ENCODE measurements at regions not wholly inside any gene's neighbourhood (a gene's known extent, or its start where the extent isn't known, plus 50 kb on each side); places are given as distances from the start of the nearest gene placed in this dataset.
A peak's percentile ranks its signal among the peaks of the same experiment; 100 is the strongest.
"Not testable (repeated sequence)": the region's sequence is repeated elsewhere in the genome, so short reads cannot be mapped to it uniquely, and the experiment has no call there.

DNA sequence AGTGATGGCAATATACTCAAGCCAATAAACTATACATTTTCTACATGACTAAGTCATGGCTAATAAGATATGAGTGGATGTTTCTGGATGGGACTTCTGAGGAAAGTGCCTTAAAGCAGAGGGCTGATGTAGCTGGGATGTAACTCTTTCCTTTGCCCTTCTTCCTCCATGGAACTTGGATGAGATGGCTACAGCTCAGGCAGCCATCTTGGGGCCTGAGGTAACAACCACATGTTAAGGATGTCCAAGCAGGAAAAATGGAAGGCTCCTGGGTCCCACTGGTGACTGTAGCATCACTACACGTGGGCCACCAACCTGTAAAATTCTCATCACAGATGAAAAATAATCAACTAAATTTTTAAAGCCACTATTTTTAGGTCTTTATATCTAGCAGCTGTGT is 54.4 kb upstream of the GRIP1 start:
- no peak for DNase-seq

DNA sequence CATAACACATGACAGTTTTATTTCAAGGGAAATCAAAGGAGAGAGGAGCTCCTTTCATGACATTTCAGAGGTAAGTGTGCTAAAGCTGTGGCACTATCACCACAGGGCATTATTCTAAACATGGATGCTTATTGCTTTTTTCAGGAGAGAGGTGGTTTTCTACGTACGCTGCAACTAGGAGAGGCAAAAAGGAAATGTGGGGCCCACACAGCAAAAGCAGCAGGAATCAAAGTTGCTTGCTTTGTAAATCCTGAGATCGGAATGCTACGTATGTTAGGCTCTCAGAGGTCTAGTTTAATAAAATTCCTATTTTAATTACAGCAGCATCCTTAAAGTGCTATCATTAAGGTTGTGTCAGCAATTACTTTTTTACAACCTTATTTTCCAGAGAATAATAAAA is 55.0 kb upstream of the GRIP1 start:
- DNase-seq, result no peak

DNA sequence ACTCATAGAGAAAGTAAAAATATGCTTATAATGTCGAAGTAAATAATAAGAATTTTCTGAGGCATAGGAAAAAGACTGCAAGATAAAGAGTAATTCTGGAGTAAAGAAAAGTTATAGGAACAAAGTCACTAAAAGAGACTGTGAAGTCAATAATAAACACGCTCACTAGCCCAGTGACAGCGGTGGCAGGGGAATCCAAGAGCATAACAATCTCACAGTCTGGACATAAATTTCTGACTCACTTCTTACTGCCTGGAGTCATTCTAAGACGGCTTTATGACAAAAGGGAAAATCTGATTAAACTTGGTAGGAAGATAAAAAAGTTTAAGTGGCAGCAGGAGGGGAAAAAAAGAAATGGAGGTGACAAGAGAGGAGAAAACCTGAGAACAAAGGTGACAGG is 56.4 kb upstream of the GRIP1 start:
- DNase-seq, result no peak

DNA sequence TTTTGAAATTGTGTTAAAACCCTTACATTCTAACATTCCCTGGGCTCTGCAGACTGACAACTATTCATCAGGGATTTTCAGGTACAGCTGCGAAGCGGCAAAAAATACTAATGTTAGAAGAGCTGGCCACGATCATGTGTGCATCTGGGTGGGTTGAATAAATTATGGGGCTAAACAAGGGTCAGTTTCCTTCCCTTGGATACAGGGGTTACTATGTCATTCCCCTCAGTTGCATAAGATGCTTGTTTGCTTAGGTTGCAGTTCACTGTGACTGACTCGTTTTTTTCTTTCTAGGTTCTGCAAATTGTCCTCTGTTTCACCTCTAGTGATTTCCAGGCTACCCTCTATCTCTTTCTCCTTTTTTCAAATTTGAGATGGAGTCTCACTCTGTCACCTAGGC is 58.1 kb upstream of the GRIP1 start:
- no peak for DNase-seq

DNA sequence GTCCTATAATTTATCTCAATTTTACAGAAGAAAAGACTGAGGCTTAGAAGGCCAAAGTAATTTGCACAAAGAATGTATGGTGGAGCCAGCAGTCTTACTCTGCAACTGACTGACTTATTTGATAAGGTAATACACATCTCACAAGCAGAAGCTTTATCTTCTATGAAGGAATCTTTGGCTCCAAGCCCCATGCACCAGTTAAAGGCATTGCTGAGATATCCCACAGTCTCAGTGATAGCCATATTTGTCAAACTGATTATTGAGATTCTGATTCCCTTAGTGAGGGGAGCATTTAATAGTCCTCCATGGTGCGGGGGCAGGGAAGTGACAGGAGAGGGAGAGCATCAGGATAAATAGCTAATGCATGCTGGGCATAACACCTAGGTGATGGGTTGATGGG is 60.4 kb upstream of the GRIP1 start:
- DNase-seq, result no peak

DNA sequence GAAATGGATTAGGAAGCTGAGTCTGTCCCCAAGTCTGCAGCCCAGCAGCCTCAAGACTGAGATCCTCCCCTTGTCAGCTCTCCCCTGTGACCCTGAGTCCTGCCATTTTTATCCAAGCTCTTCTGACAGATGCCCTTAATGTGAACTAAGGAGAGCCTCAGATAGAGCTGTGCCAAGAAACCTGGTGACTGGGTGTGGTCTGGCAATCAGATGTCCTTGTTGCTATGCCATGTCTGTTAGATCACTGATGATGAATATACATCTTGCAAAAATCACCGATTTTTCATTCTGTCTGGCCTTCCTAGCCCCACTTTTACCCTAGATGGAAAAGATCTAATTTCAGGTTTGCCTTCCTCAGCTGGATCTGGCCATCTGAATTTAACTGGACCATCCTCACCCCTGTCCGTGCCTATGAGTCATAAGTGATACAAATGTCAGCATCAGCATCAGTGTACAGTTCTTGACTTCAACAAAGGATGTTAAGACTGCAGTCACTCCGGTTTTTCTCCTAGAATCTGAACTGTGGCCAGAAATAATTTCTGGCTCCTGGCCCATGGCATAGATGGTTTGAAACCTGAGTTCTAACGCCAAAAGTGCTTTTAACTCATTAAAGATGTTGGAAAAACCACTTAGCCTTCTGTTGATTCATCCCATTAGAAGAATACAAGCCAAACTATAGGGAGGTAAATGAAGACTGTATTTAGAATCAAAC is 61.2 kb upstream of the GRIP1 start:
- DNase-seq, result no peak

DNA sequence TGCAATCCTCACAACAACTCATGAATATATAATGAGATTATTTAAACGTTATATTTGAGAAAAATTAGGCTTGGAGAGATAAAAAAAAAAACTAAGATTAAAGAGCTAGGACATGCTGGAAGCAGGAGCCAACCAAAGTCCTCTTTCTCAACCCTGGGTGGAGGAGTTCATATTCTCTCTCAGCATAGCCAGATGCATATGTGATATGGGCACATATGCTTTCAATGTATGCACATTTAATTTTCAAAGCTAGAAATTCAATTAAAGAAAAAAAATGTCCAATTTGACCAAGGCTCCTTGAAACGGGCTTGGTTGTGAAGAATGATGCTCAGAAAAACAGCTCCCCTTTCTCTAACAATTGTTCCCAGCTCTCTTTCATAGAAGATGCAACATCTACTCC is 61.9 kb upstream of the GRIP1 start:
- no peak for DNase-seq

DNA sequence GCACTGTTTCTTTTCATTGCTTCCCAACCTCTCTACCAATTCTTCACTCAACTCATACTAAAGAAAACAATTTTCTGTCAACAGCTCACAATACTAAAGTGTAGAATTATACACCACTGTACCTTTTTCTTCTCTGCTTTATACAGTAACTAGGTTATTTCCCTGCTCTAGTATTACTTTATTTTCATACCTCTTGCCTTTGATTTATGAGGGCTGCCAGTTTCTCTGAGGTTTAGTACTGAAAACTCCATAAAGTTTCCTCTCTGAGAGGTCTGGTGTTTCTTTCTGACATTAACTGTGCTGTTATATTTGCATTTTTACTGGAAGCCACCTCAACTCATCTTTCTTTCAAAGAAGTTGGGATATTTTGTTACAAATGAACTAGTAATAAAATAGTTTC is 63.0 kb upstream of the GRIP1 start:
- DNase-seq, result no peak

DNA sequence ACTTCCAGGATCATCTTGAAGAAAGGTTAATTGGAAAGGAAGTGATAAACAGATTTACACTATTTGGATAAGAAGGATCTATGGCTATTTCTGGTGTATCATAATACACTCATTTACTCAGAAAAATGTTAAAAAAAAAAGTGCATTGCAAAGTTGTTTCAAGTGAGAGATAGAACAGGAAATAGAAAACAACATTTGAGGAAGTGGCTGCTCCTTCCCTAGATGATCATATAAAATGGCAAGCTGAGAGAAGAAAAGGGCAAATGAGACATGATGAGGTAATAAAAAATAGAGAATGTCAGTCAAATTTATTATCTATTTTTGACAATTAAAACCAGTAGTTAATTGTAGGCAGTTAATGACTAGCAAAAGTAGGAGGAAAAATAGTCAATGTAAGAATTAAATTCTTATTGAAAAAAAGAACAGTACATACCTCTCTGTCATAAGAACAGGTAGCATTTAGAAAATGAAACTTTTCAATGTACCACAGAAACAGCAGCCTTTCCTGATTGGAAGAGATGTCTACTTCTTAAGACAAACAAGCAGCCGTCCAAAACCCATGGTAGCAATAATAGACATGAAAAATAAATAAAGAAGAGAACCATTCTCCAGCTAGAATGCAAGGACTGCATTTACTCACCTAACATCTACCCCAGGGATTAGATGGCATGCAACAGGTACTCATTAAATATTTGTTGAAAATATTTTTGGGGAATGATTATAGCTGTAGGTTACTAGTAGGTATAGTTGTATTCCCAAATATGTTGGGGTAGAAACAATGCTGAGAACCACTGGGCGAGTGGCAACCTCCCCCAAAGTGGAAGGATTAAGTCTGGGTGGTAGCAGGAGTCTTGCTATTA is 63.9 kb upstream of the GRIP1 start:
- peak in 2 of 6 experiments; percentile 17 to 24 for DNase-seq

DNA sequence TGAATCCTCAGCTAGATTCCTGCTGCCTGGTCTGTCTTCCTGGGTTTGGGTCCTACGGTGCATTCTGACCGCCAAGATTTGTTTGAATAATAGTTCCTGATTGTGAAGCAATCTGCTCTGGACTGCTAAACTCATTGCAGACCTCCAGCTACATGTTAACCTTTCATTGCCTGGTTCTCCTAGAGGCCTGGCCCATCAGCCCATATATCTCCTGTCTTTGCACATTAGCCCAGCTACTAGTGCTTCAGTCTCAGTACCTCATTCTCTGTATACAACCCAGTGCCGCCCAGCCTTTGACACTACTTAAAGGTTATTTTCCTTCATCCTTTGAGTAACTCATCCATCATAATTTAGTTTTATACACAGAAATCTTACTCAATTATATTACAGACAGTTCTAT is 65.6 kb upstream of the GRIP1 start:
- no peak for DNase-seq

DNA sequence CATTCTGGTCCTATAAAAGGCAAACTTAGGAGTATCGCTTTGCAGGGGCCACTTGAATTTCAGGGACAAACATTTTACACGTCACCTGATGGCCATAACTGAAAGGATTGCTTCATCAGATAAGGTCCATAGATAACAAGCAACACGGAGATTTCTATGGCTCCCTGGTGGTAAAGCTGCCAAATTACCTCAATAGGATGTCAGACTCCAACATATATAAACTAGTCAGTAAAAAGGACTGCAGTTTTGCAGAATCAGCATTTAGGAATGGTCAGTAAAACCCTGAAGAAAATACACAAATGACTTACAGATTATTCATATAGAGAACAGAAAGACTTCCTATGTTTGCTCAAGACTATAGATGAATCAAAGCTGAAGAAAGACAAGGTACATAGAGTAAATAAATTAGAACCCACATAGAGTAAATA is 66.1 kb upstream of the GRIP1 start:
- DNase-seq, result no peak

DNA sequence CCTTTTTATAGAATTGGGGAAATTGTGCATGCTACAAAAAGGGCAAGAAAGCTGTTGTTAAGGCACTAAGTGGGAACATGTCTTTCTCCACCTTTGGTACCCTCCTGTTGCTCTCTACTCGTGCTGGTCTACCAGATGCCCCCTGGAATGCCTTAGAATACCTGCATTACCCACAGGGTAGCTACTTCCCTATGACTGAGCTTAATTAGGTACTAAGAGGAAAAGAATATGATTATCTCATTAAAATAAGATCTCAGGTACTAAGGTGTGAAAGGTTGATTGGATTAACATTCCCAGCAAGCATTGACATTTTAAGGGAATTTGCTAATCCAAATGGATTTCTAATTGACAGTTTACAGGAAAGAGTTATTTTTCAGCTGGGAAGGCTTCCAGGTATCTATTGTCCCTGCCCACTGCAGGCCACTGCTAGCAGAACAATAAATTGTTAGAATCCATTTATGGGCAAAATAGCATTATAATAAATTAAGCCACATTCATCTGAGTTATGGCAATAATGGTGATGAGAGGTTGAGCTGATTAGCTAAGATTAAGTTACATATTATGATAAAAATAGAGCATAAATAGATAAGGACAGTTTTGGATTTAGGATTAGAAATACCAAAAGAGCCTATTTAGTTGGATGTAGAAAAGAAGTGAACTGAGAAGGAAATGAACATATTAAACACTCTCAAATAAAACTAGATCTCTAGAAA is 67.8 kb upstream of the GRIP1 start:
- no peak for DNase-seq

DNA sequence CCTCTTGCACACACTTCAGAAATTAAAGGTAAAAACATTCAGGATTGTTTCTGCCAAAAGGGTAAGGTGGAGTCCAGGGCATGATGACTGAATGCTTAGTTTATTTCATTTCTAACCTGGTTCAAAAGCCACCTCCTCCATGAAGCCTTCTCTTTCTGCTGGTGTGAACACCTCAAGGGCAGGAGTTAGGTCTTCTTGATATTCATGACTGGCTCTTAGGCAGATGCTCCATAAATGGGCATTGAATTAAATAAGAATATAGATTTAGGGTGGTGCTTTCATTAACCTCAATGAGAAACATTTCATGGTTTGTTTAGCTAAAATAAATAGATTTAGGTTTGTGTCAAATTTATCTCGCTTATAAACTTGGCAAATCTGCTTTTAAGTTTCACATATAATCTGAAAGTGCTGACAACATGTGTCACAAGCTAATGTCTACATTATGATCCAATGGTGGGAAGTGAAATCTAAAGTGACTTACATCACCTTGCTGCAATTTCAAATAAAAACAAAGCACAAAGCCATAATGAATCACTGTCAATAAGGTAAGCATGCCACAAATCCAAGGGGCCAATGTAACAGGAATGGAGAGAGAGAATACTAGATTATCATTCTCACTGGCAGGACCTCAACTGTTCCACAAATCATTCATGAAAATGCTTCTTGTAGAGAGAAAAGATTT is 72.7 kb upstream of the GRIP1 start:
- no peak for DNase-seq

DNA sequence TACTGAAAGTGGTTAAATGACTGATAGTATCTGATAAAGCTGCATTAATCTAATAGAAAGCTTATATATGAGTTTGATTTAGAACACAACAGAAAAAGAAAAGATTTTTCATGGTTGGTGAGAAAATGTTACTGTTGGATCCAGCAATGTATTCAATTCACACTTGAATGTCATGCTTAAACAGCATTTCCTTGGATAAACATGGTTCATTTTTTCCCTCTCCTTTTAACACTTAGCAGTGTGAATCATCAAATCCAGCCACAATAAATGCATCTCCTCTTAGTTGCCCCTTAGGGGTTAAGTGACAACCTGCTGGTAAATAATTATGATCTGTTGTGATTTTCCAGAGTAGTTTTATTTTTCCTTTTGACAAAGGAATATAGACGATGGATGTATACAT is 74.9 kb upstream of the GRIP1 start:
- no peak for DNase-seq

DNA sequence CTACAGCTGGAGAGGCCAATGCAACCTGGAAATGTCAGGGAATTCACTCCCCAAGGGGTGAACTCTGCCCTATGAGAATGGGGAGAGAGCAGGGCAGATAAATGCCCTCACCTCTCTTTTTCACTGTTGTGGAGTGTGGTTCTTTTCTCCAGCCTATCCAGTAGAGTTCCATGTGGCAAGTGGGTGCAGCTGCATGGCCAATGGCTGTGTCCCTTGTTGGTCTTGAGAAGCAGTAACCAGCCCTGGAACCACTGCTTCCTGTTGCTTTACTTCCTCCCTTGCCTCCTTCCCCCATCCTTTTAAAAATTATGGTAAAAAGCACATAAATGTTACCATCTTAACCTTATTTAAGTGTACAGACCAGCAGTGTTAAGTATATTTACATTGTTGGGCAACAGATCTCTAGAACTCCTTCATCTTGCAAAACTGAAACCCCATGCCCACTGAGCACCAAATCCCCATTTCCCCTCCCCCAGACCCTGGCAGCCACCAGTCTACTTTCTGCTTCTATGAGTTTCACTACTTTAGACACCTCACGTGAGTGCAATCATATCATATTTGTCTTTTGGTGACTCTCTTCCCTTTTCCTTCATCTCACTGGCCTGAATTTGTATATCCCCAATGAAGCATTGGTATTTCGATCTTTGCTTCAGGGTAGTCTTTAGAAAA is 77.0 kb upstream of the GRIP1 start:
- DNase-seq, result no peak

DNA sequence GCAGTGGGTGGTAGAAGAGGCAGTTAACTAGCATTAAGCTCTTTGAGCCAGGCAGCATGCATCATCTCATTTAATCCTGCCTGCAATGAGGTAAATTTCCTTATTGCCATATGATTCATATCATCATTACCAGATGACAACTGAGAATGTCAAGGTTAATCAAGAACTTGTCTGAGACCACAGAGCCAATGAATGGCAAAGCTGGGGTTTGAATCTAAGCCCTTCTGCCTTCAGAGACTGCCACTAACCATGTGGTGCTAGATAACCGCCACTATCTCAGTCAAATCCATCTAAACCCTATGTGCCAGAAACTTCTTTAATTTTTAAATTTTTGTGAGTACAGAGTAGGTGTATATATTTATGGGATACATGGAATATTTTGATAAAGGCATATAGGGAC is 77.8 kb upstream of the GRIP1 start:
- DNase-seq, result no peak

DNA sequence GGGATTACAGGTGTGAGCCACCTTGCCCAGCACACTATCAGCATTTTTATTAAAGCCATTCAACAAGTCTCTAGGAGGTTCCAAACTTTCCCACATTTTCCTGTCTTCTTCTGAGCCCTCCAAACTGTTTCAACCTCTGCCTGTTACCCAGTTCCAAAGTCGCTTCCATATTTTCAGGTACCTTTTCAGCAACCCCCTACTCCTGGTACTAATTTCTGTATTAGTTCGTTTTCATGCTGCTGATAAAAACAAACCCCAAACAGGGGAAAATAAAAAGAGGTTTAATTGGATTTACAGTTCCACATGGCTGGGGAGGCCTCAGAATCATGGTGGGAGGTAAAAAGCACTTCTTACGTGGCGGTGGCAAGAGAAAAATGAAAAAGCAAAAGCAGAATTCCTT is 81.2 kb upstream of the GRIP1 start:
- not testable (repeated sequence) for DNase-seq

DNA sequence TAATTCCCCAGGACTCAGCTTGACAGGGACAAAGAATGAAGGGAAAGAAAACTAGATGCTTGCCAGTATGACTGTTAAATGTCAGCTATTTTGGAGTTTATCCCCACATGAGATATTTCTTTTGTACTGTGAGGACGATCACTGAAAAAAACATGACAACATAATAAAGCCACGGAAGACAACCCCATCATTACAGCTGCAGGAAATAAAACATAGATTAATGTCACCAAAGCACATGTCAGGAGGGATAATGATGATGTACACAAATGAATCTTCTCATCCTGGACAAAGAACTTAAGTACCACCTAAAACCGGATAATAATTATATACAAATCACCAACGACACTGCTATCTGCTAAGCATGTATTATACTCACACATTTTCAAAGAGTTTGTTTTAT is 84.6 kb upstream of the GRIP1 start:
- no peak for DNase-seq

DNA sequence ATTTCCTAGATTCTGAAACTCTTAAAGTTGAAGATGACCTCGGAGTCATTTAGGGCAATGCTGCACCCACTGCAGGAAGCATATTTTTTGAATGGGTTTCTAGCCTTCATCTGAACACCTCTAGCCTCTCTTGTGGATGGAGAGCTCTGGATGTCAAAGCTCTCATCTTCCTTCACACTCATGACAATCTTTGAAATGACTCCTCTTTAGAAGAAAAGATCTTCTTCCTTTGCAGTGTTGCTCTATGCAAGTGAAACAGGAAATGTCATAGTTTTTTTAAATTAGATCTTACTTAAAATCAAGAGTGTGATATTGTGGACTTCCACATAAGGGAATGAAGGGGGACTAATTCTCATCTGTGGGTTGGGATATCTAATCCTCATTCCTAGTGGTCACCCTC is 86.3 kb upstream of the GRIP1 start:
- peak in 1 of 6 experiments; percentile 11 for DNase-seq

DNA sequence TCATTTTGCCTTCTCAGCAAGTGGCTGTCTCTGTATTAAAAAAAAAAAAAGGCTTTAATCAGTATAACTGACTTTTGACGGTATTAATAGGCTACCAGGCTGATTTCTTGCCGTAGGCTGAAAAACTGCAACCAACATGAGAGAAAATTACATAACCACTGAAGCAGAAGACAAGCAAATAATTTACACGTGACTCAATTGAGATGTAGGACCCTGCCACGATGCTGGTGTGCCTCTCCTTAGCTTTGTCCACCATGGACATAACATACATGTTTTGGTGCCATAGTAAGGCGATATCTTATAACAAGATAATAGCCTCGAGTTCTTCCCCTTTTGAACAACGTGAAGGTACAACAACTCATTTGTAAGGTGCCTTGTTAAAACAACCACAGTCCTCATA is 88.7 kb upstream of the GRIP1 start:
- no peak for DNase-seq

DNA sequence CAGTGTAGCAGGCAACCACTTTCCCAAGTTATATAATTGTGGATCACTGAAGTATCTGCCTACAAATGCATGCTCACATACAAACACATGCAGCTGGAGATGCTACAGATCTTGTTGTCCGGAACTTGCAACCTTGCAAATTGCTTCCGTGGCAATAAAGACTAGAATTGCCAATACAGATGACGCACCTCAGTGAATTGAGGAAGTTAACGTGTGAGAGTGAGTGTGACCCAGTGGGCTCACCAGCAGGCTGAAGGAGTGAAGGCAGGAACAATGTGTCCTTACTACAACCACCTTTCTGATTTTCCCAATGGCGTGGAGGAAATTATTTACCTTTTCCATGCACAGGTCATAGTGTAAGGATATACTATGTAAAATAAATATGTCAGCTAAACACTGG is 89.4 kb upstream of the GRIP1 start:
- DNase-seq, result no peak

DNA sequence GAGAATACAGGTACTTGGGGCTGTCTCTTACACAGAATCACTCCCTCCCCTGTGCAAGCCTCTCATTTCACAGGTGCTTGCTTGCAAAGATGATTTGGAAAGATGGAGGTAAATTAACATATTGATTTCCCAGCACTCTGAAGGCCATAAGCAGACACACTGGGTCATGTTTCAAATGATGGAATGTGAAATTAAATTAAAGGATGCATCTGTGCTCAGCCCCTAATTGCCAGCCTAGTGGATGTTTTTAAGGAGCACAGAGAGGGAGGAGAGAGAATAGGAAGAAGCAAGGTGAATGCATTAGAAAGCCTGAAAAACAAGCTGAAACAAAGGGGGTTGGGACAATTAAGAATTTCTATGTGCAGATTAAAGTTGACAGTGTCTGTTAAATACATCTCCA is 96.1 kb upstream of the GRIP1 start:
- no peak for DNase-seq

DNA sequence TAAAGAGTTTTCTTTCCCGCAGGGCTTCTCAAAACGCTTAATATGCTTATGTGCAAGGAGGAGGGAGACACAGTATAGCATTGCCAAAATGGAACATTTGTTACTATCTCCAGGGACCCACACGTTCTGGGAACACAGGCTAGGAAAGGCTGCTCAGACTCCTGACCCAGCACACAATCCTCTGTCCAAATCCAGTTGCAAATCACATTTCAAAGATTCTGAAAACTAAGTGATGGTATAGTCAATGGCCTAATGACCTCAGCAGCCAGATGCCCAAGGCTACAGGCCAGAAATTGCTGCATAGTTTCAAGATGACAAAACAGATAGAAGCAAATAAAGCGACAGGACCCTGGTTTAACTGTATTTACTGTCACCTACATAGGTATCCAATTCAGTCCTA is 97.0 kb upstream of the GRIP1 start:
- DNase-seq, result no peak

Data from stimulated activated naive CD4-positive, alpha-beta T cell (primary cell).